HEK293 (cell line): ENCODE measurements at regions not wholly inside any gene's neighbourhood (a gene's known extent, or its start where the extent isn't known, plus 50 kb on each side); places are given as distances from the start of the nearest gene placed in this dataset.

Experiments
- ZBTB26 ChIP-seq: fragments of 450-650 bp; formaldehyde crosslinking; optimal IDR thresholded peaks from 2 replicates; pipeline ENCODE3; 2016; ENCODE audit warnings: missing biosample characterization, mild to moderate bottlenecking, missing genetic modification characterization
- ZNF10 ChIP-seq: fragments of 450-650 bp; formaldehyde crosslinking; IDR thresholded peaks from 2 replicates; pipeline ENCODE4 v1.5.1; 2017; ENCODE audit warnings: missing biosample characterization, missing genetic modification characterization
- ZNF184 ChIP-seq: fragments of 450-650 bp; IDR thresholded peaks from 2 replicates; pipeline ENCODE4 v1.5.1; 2018; ENCODE audit warnings: missing biosample characterization, mild to moderate bottlenecking, missing genetic modification characterization
- ZNF473 ChIP-seq: fragments of 450-650 bp; formaldehyde crosslinking; IDR thresholded peaks from 2 replicates; pipeline ENCODE4 v1.5.1; 2017; ENCODE audit warnings: missing biosample characterization, missing genetic modification characterization
- ZNF639 ChIP-seq: fragments of 450-650 bp; formaldehyde crosslinking; IDR thresholded peaks from 2 replicates; pipeline ENCODE4 v1.5.1; 2016; ENCODE audit warnings: missing biosample characterization, missing genetic modification characterization
- TF ChIP-seq, protein P1 (sequence below): fragments of 450-650 bp; formaldehyde crosslinking; IDR thresholded peaks from 2 replicates; pipeline ENCODE4 v1.5.1; 2016; ENCODE audit warnings: missing biosample characterization, missing genetic modification characterization

- TF ChIP-seq ZNF639 (tag by site-specific recombination), result no peak
- TF ChIP-seq, protein P1, sequence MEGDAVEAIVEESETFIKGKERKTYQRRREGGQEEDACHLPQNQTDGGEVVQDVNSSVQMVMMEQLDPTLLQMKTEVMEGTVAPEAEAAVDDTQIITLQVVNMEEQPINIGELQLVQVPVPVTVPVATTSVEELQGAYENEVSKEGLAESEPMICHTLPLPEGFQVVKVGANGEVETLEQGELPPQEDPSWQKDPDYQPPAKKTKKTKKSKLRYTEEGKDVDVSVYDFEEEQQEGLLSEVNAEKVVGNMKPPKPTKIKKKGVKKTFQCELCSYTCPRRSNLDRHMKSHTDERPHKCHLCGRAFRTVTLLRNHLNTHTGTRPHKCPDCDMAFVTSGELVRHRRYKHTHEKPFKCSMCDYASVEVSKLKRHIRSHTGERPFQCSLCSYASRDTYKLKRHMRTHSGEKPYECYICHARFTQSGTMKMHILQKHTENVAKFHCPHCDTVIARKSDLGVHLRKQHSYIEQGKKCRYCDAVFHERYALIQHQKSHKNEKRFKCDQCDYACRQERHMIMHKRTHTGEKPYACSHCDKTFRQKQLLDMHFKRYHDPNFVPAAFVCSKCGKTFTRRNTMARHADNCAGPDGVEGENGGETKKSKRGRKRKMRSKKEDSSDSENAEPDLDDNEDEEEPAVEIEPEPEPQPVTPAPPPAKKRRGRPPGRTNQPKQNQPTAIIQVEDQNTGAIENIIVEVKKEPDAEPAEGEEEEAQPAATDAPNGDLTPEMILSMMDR (tag by site-specific recombination), result no peak
- TF ChIP-seq ZNF473 (tag by site-specific recombination), result no peak
- TF ChIP-seq ZNF10 (tag by site-specific recombination), result no peak
- no peak for TF ChIP-seq ZBTB26 (tag by site-specific recombination)
- TF ChIP-seq ZNF184 (tag by site-specific recombination), result no peak
Observed at GRCh38 chr16:65770752-65771151, 595.7 kb upstream of the CDH5 start.
